Caco-2 (cell line): ENCODE measurements at regions not wholly inside any gene's neighbourhood (a gene's known extent, or its start where the extent isn't known, plus 50 kb on each side); places are given as distances from the start of the nearest gene placed in this dataset.

Experiments
- BruUV-seq: library from RNA; stranded (reverse); fragments of 400-500 nt; replicated peaks from 2 replicates; lab custom pipeline; 2021; lab: Mats Ljungman, UMichigan
- CTCF ChIA-PET: fragments of 300-600 bp; sonication (Branson Sonifier 250); formaldehyde crosslinking; loops from one replicate; lab custom pipeline; 2022; ENCODE audit warnings: antibody characterized with exemption; lab: Charles Lee
- POLR2A ChIA-PET: fragments of 300-600 bp; sonication (Branson Sonifier 250); formaldehyde crosslinking; loops from one replicate; lab custom pipeline; 2022; ENCODE audit warnings: antibody characterized with exemption; lab: Charles Lee
- DNase-seq, 2 experiments: peaks; one replicate each; pipeline versions ENCODE4 v3.0.0 to v3.0.0-alpha.2; 2020 to 2022
- H3K27me3 ChIP-seq: replicated peaks from 2 replicates; pipeline ENCODE4 v1.6.0; 2011; ENCODE audit warnings: low read length; ENCODE audit not compliant: control insufficient read depth, insufficient read depth
- H3K36me3 ChIP-seq: 2 replicates; pipeline ENCODE4 v1.5.1; 2011; ENCODE audit warnings: low read length; ENCODE audit not compliant: control insufficient read depth, insufficient read depth
- H3K4me1 ChIP-seq: fragments of 250-450 bp; sonication (Bioruptor Pico); 2 replicates; pipeline ENCODE4 v1.5.1; 2020; ENCODE audit warnings: mild to moderate bottlenecking
- H3K4me3 ChIP-seq: 2 replicates; pipeline ENCODE4 v1.5.1; 2011; ENCODE audit warnings: low read depth, mild to moderate bottlenecking, control low read depth, low read length
- H3K9me3 ChIP-seq: fragments of 250-450 bp; sonication (Bioruptor Pico); 2 replicates; pipeline ENCODE4 v1.5.1; 2020; ENCODE audit warnings: mild to moderate bottlenecking, moderate library complexity
- H3K27ac Mint-ChIP-seq: one replicate; pipeline ENCODE4 v1.8.0; 2022; ENCODE audit warnings: mixed read lengths; ENCODE audit not compliant: unreplicated experiment
- H3K27me3 Mint-ChIP-seq: one replicate; pipeline ENCODE4 v1.8.0; 2022; ENCODE audit warnings: mixed read lengths; ENCODE audit not compliant: insufficient read depth, unreplicated experiment
- H3K36me3 Mint-ChIP-seq: one replicate; pipeline ENCODE4 v1.8.0; 2022; ENCODE audit warnings: mild to moderate bottlenecking, mixed read lengths; ENCODE audit not compliant: insufficient read depth, unreplicated experiment
- H3K4me1 Mint-ChIP-seq: one replicate; pipeline ENCODE4 v1.8.0; 2022; ENCODE audit warnings: low read depth, mixed read lengths; ENCODE audit not compliant: unreplicated experiment
- H3K4me3 Mint-ChIP-seq: one replicate; pipeline ENCODE4 v1.8.0; 2022; ENCODE audit warnings: mild to moderate bottlenecking, moderate library complexity, mixed read lengths; ENCODE audit not compliant: unreplicated experiment
- H3K9me3 Mint-ChIP-seq: one replicate; pipeline ENCODE4 v1.8.0; 2022; ENCODE audit warnings: mixed read lengths; ENCODE audit not compliant: unreplicated experiment
- intact Hi-C: fragments of 100-400 bp; cut with micrococcal nuclease; formaldehyde crosslinking; loops from one replicate; pipeline ENCODE4 v1.10.0; 2022; ENCODE audit not compliant: unreplicated experiment
- TF ChIP-seq, protein P1 (sequence below), 2 experiments: fragments of 200-600 bp in 1 of 2; IDR thresholded peaks; 1 replicate in 1 of 2; 2 replicates in 1 of 2; pipeline versions ENCODE4 v1.5.1 to v1.8.0; 2011 to 2022; ENCODE audit warnings: antibody characterized with exemption in 1 of 2, control low read depth in 1 of 2, inconsistent platforms in 1 of 2, low read depth in 1 of 2, low read length in 1 of 2, mild to moderate bottlenecking in 1 of 2, moderate library complexity in 1 of 2; ENCODE audit not compliant: insufficient read depth in 1 of 2, severe bottlenecking in 1 of 2, unreplicated experiment in 1 of 2

GRCh38 chr10:62651341-62651740 is 153.2 kb upstream of the ADO start:
- Mint-ChIP-seq H3K4me3 (no peak overlapping the region), H3K9me3 (no peaks in the 10 kb centered on the region), H3K4me1 (no peaks in the 10 kb centered on the region), H3K27ac (no peak overlapping the region), H3K27me3 (peaks cover 9% of the 10 kb centered on the region), H3K36me3 (no peaks in the 10 kb centered on the region)
- no peaks in the 10 kb centered on the region for H3K36me3 ChIP-seq
- H3K9me3 ChIP-seq, result no peaks in the 10 kb centered on the region
- POLR2A ChIA-PET, result no interaction called here
- no TSS peak for BruUV-seq
- TF ChIP-seq, protein P1, sequence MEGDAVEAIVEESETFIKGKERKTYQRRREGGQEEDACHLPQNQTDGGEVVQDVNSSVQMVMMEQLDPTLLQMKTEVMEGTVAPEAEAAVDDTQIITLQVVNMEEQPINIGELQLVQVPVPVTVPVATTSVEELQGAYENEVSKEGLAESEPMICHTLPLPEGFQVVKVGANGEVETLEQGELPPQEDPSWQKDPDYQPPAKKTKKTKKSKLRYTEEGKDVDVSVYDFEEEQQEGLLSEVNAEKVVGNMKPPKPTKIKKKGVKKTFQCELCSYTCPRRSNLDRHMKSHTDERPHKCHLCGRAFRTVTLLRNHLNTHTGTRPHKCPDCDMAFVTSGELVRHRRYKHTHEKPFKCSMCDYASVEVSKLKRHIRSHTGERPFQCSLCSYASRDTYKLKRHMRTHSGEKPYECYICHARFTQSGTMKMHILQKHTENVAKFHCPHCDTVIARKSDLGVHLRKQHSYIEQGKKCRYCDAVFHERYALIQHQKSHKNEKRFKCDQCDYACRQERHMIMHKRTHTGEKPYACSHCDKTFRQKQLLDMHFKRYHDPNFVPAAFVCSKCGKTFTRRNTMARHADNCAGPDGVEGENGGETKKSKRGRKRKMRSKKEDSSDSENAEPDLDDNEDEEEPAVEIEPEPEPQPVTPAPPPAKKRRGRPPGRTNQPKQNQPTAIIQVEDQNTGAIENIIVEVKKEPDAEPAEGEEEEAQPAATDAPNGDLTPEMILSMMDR (IDR thresholded peaks at IDR 0.05; ENCODE audit: insufficient read depth in 1 of 2, low read depth in 1 of 2, low read length in 1 of 2, severe bottlenecking in 1 of 2, unreplicated experiment in 1 of 2), result no peak
- H3K4me3 ChIP-seq, result no peak overlapping the region
- intact Hi-C loops, result no loop called here
- no peaks in the 10 kb centered on the region for H3K4me1 ChIP-seq
- CTCF ChIA-PET, result no interaction called here
- no peaks in the 10 kb centered on the region; the same call in 1 of the 2 replicates for H3K27me3 ChIP-seq
- DNase-seq, result no peak

DNA sequence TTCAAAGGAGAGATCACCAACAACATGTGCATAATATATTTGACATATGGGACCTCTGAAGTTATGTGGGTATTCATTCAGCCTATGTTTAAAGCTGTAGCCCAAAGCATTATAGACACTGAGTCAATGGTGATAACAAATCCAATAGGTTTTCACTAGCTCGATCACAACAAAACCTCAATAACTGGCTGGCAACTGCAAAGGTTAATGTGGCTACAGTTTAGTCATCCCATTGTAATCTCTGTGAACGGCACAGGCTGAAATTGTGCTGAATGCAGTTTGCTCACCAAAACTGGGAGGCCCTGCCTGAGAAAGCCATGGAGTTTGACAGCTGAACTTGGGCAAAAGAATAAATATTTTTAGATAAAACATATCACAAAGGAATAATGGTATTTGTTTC is 152.4 kb upstream of the ADO start:
- no peak overlapping the region for H3K27ac Mint-ChIP-seq
- H3K4me3 Mint-ChIP-seq, result no peak overlapping the region
- H3K4me1 Mint-ChIP-seq, result no peaks in the 10 kb centered on the region
- Histone ChIP-seq H3K4me1 (no peaks in the 10 kb centered on the region), H3K27me3 (no peaks in the 10 kb centered on the region; the same call in 1 of the 2 replicates), H3K4me3 (no peak overlapping the region), H3K9me3 (no peaks in the 10 kb centered on the region), H3K36me3 (no peaks in the 10 kb centered on the region)
- TF ChIP-seq, protein P1 (IDR thresholded peaks at IDR 0.05; ENCODE audit: insufficient read depth in 1 of 2, low read depth in 1 of 2, low read length in 1 of 2, severe bottlenecking in 1 of 2, unreplicated experiment in 1 of 2), result no peak
- ChIA-PET POLR2A (no interaction called here), CTCF (no interaction called here)
- H3K27me3 Mint-ChIP-seq, result peaks cover 9% of the 10 kb centered on the region
- BruUV-seq, result no TSS peak
- intact Hi-C loops, result no loop called here
- DNase-seq, result no peak
- no peaks in the 10 kb centered on the region for H3K36me3 Mint-ChIP-seq
- H3K9me3 Mint-ChIP-seq, result no peaks in the 10 kb centered on the region

DNA sequence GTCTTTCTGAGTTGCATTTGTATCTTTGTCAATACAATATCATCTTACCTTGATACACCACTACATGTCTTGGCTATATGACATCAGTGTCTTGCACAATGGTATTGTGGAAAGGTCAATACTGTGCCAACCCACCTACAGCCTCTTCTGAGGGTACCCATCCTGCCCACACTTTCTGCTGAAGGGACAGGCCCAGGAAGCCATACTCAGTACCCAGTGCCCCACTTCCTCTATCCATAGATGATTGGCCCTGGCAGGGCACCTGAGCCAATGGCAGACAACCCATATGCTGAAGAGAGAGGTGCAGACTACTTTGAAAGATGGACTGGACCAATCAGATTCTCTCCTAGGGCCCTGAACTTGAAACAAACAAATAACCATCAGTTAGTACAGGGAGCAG is 152.0 kb upstream of the ADO start:
- Mint-ChIP-seq H3K27me3 (peaks cover 9% of the 10 kb centered on the region), H3K4me3 (no peak overlapping the region), H3K4me1 (no peaks in the 10 kb centered on the region), H3K27ac (no peak overlapping the region), H3K36me3 (no peaks in the 10 kb centered on the region), H3K9me3 (no peaks in the 10 kb centered on the region)
- intact Hi-C loops, result no loop called here
- CTCF ChIA-PET, result no interaction called here
- TF ChIP-seq, protein P1 (IDR thresholded peaks at IDR 0.05; ENCODE audit: insufficient read depth in 1 of 2, low read depth in 1 of 2, low read length in 1 of 2, severe bottlenecking in 1 of 2, unreplicated experiment in 1 of 2), result no peak
- no peaks in the 10 kb centered on the region for H3K36me3 ChIP-seq
- H3K9me3 ChIP-seq, result no peaks in the 10 kb centered on the region
- POLR2A ChIA-PET, result no interaction called here
- H3K4me3 ChIP-seq, result no peak overlapping the region
- DNase-seq, result no peak
- BruUV-seq, result no TSS peak
- H3K27me3 ChIP-seq, result no peaks in the 10 kb centered on the region
- H3K4me1 ChIP-seq, result no peaks in the 10 kb centered on the region
